ENCODE measurements at regions not wholly inside any gene's neighbourhood (a gene's known extent, or its start where the extent isn't known, plus 50 kb on each side); places are given as distances from the start of the nearest gene placed in this dataset.

- TF ChIP-seq CTCF (IDR thresholded peaks at IDR 0.05; ENCODE audit: low read depth, low read length), result no peak
- TF ChIP-seq POLR2A (IDR thresholded peaks at IDR 0.05; ENCODE audit: extremely low read depth, insufficient read length), result no peak
Observed at GRCh38 chr4:177163532-177163931, 146.1 kb upstream of the NEIL3 start.

Data from NB4 (cell line).